HEK293 (cell line): ENCODE measurements at regions not wholly inside any gene's neighbourhood (a gene's known extent, or its start where the extent isn't known, plus 50 kb on each side); places are given as distances from the start of the nearest gene placed in this dataset.

Experiments
- TRIM28 ChIP-seq: IDR thresholded peaks from 2 replicates; pipeline ENCODE4 v1.6.1; 2011; ENCODE audit warnings: low read length, control low read depth, borderline replicate concordance
- ZNF10 ChIP-seq: fragments of 450-650 bp; formaldehyde crosslinking; IDR thresholded peaks from 2 replicates; pipeline ENCODE4 v1.5.1; 2017; ENCODE audit warnings: missing biosample characterization, missing genetic modification characterization
- ZNF221 ChIP-seq: fragments of 450-650 bp; formaldehyde crosslinking; IDR thresholded peaks from 2 replicates; pipeline ENCODE4 v1.5.1; 2017; ENCODE audit warnings: missing biosample characterization, missing genetic modification characterization, borderline replicate concordance
- ZNF677 ChIP-seq: fragments of 450-650 bp; IDR thresholded peaks from 2 replicates; pipeline ENCODE4 v1.5.0; 2018; ENCODE audit warnings: missing biosample characterization, mild to moderate bottlenecking, missing genetic modification characterization, moderate library complexity
- TF ChIP-seq, protein P1 (sequence below): fragments of 450-650 bp; formaldehyde crosslinking; IDR thresholded peaks from 2 replicates; pipeline ENCODE4 v1.5.1; 2016; ENCODE audit warnings: missing biosample characterization, missing genetic modification characterization

DNA sequence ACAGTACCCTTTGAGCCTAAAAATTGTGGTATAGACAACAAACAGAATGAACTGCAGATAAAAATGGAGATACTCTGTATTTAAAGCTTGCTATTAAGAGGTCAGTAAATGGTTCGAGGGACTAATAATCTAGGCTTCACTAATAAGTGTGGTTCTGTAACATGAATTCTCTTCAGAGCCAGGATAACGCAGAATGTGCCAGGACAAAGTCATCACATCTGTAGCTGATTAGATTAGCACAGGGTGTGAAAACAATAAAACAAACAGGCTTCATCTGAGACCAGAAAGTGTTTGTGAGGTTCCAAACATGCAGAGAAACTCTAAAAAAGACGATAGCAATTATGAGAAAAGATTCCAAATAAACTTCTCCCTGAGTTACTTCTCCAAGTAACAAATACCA is 89.1 kb upstream of the LUZP2 start:
- TF ChIP-seq, protein P1, sequence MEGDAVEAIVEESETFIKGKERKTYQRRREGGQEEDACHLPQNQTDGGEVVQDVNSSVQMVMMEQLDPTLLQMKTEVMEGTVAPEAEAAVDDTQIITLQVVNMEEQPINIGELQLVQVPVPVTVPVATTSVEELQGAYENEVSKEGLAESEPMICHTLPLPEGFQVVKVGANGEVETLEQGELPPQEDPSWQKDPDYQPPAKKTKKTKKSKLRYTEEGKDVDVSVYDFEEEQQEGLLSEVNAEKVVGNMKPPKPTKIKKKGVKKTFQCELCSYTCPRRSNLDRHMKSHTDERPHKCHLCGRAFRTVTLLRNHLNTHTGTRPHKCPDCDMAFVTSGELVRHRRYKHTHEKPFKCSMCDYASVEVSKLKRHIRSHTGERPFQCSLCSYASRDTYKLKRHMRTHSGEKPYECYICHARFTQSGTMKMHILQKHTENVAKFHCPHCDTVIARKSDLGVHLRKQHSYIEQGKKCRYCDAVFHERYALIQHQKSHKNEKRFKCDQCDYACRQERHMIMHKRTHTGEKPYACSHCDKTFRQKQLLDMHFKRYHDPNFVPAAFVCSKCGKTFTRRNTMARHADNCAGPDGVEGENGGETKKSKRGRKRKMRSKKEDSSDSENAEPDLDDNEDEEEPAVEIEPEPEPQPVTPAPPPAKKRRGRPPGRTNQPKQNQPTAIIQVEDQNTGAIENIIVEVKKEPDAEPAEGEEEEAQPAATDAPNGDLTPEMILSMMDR (tag by site-specific recombination), result no peak
- TF ChIP-seq ZNF221 (tag by site-specific recombination) (no peak), TRIM28 (no peak), ZNF677 (tag by site-specific recombination) (no peak), ZNF10 (tag by site-specific recombination) (no peak)
